Osteocyte (in vitro differentiated cells): ENCODE measurements at regions not wholly inside any gene's neighbourhood (a gene's known extent, or its start where the extent isn't known, plus 50 kb on each side); places are given as distances from the start of the nearest gene placed in this dataset.

Source experiments
- DNase-seq: peaks from one replicate; pipeline ENCODE4 v3.0.0; 2021; ENCODE audit warnings: mixed read lengths; ENCODE audit not compliant: unreplicated experiment; ENCODE audit errors: extremely low spot score
- H3K27ac Mint-ChIP-seq: one replicate; pipeline ENCODE4 v1.8.0; 2021; ENCODE audit warnings: mild to moderate bottlenecking, mixed read lengths; ENCODE audit not compliant: unreplicated experiment
- H3K27me3 Mint-ChIP-seq: one replicate; pipeline ENCODE4 v1.8.0; 2021; ENCODE audit warnings: mixed read lengths; ENCODE audit not compliant: unreplicated experiment
- H3K36me3 Mint-ChIP-seq: one replicate; pipeline ENCODE4 v1.8.0; 2021; ENCODE audit warnings: mixed read lengths; ENCODE audit not compliant: unreplicated experiment
- H3K4me1 Mint-ChIP-seq: one replicate; pipeline ENCODE4 v1.8.0; 2021; ENCODE audit warnings: mixed read lengths; ENCODE audit not compliant: unreplicated experiment
- H3K4me3 Mint-ChIP-seq: one replicate; pipeline ENCODE4 v1.8.0; 2021; ENCODE audit warnings: mild to moderate bottlenecking, moderate library complexity, mixed read lengths; ENCODE audit not compliant: unreplicated experiment
- H3K9me3 Mint-ChIP-seq: one replicate; pipeline ENCODE4 v1.8.0; 2021; ENCODE audit warnings: mixed read lengths; ENCODE audit not compliant: unreplicated experiment
- TF ChIP-seq, protein P1 (sequence below): fragments of 200-600 bp; sonication (generic); IDR thresholded peaks from 2 replicates; pipeline ENCODE4 v1.5.0; 2021; ENCODE audit warnings: antibody characterized with exemption, mild to moderate bottlenecking, moderate library complexity

DNA sequence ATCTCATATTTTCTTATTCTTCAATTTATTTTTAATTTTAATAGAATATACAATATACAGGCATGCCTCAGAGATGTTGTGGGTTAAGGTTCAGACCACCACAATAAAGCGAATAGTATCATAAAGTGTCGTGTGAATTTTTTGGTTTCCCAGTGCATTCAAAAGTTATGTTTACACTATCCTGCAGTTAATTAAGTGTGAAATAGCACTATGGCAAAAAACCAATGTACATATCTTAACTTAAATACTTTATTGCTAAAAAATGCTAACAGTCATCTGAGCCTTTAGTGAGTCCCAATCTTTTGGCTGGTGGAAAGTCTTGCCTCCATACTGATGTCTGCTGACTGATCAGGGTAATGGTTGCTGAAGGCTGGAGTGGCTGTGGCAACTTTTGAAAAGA is 637.6 kb downstream of the TDRD15 start:
- no peaks in the 10 kb centered on the region for H3K36me3 Mint-ChIP-seq

DNA sequence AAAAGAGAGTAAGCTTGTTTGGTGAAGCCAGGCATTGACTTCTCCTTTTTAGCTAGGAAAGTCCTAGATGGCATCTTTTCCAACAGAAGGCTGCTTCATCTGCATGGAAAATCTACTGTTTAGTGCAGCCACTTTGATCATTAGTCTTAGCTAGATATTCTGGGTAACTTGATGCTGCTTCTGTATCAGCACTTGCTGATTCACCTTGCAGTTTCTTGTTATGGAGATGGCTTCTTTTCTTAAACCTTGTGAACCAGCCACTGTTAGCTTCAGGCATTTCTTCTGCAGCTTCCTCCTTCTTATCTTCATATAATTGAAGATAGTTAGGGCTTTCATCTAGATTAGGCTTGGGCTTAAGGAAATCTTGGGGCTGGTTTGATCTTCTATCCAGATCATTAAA is 639.7 kb downstream of the TDRD15 start:
- H3K9me3 Mint-ChIP-seq = no peaks in the 10 kb centered on the region
- no peaks in the 10 kb centered on the region for H3K4me1 Mint-ChIP-seq
- H3K27me3 Mint-ChIP-seq = no peaks in the 10 kb centered on the region
- DNase-seq = no peak
- no peak overlapping the region for H3K27ac Mint-ChIP-seq
- no peaks in the 10 kb centered on the region for H3K36me3 Mint-ChIP-seq
- TF ChIP-seq, protein P1, sequence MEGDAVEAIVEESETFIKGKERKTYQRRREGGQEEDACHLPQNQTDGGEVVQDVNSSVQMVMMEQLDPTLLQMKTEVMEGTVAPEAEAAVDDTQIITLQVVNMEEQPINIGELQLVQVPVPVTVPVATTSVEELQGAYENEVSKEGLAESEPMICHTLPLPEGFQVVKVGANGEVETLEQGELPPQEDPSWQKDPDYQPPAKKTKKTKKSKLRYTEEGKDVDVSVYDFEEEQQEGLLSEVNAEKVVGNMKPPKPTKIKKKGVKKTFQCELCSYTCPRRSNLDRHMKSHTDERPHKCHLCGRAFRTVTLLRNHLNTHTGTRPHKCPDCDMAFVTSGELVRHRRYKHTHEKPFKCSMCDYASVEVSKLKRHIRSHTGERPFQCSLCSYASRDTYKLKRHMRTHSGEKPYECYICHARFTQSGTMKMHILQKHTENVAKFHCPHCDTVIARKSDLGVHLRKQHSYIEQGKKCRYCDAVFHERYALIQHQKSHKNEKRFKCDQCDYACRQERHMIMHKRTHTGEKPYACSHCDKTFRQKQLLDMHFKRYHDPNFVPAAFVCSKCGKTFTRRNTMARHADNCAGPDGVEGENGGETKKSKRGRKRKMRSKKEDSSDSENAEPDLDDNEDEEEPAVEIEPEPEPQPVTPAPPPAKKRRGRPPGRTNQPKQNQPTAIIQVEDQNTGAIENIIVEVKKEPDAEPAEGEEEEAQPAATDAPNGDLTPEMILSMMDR = no peak
- no peak overlapping the region for H3K4me3 Mint-ChIP-seq

More for the DNA sequence above, 637.6 kb downstream of the TDRD15 start:
- Mint-ChIP-seq H3K27ac (no peak overlapping the region), H3K4me1 (no peaks in the 10 kb centered on the region), H3K4me3 (no peak overlapping the region), H3K27me3 (no peaks in the 10 kb centered on the region), H3K9me3 (no peaks in the 10 kb centered on the region)
- DNase-seq = no peak
- TF ChIP-seq, protein P1 = no peak

DNA sequence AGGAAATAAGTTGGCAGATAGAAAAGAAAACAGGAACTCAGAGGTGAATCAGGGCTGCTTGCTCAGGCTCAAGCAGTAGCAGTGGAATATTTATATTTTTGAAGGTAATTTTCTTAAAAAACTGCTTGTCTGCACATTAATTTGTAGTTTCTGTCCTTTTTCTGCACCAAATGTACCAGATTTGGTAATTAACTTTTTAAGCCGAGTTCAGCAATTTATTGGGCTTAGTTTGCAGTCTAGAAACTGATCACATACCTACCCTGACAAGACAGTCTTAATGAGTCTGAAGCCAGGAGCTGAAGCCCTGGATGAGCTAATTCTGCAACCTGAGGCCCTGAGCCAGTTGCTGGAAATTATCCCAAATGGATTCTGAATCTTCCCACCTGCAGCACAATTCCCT is 647.0 kb downstream of the TDRD15 start:
- no peak for DNase-seq
- H3K27me3 Mint-ChIP-seq = no peaks in the 10 kb centered on the region
- no peaks in the 10 kb centered on the region for H3K9me3 Mint-ChIP-seq
- H3K4me3 Mint-ChIP-seq = no peak overlapping the region
- peaks cover 6% of the 10 kb centered on the region for H3K4me1 Mint-ChIP-seq
- TF ChIP-seq, protein P1 = no peak
- no peaks in the 10 kb centered on the region for H3K36me3 Mint-ChIP-seq
- no peak overlapping the region for H3K27ac Mint-ChIP-seq

DNA sequence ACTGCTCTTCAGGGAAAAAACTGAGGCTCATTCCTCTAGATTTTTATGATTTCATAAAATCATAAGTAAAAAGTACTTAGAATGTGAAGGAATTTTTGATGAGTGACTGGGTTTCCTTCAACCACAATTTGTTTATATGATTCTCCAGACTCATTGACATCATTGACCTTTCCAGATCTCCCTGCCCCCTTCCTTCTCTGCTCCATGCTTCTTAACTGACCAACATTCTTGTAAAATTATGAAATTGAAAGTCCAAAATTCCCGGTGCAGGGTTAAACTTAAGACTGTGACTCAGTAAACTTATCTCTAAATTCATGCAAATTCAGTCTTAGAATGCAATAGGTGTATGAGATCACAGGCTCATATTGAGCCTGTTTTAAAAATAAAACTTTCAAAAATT is 648.9 kb downstream of the TDRD15 start:
- TF ChIP-seq, protein P1 = no peak
- no peak overlapping the region for H3K4me3 Mint-ChIP-seq
- H3K27me3 Mint-ChIP-seq = no peaks in the 10 kb centered on the region
- H3K36me3 Mint-ChIP-seq = no peaks in the 10 kb centered on the region
- no peaks in the 10 kb centered on the region for H3K9me3 Mint-ChIP-seq
- DNase-seq = no peak
- H3K4me1 Mint-ChIP-seq = peaks cover 6% of the 10 kb centered on the region
- H3K27ac Mint-ChIP-seq = no peak overlapping the region

DNA sequence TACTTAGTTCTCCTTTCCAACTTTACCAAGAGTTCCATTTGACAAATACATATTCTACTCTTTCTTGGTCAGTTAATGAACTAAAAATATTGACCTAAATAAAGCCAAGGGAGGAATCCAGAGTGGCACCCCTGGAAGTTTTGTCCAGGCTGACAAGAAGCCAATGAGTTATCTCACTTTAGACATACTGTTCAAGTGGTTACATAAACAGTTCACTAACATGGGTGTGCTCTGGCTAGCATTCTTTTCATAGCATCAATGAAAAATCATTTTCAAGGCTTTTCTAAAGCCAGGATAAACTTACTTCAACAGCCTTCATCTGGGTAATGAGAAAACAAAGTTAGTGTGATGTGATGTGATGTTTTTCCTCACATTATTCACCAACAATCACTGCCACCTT is 649.4 kb downstream of the TDRD15 start:
- TF ChIP-seq, protein P1 = no peak
- Mint-ChIP-seq H3K27ac (no peak overlapping the region), H3K4me3 (no peak overlapping the region), H3K9me3 (no peaks in the 10 kb centered on the region), H3K27me3 (no peaks in the 10 kb centered on the region), H3K36me3 (no peaks in the 10 kb centered on the region), H3K4me1 (peaks cover 6% of the 10 kb centered on the region)
- no peak for DNase-seq
